OCI-LY7 (cell line): ENCODE measurements at regions not wholly inside any gene's neighbourhood (a gene's known extent, or its start where the extent isn't known, plus 50 kb on each side); places are given as distances from the start of the nearest gene placed in this dataset.

Experiments
- BruUV-seq: library from RNA; stranded (reverse); fragments of 400-500 nt; replicated peaks from 2 replicates; lab custom pipeline; 2021; lab: Mats Ljungman, UMichigan
- CTCF ChIA-PET: fragments of 300-600 bp; sonication (Branson Sonifier 250); formaldehyde crosslinking; loops from one replicate; lab custom pipeline; 2022; ENCODE audit warnings: antibody characterized with exemption; ENCODE audit not compliant: unreplicated experiment; lab: Charles Lee
- POLR2A ChIA-PET: fragments of 300-600 bp; sonication (Branson Sonifier 250); formaldehyde crosslinking; loops from one replicate; lab custom pipeline; 2022; ENCODE audit warnings: antibody characterized with exemption; lab: Charles Lee
- DNase-seq: peaks from one replicate; pipeline ENCODE4 v3.0.0-alpha.2; 2015; ENCODE audit warnings: low spot score
- H2AFZ ChIP-seq: fragments of 200-600 bp; sonication (generic), shearing (Covaris generic); 2 replicates; pipeline ENCODE4 v1.6.1; 2014; ENCODE audit warnings: mild to moderate bottlenecking, antibody characterized with exemption, low read length, moderate library complexity
- H3K27ac ChIP-seq: fragments of 200-600 bp; sonication (generic); 2 replicates; pipeline ENCODE4 v1.5.1; 2014; ENCODE audit warnings: mixed run types, low read depth, mild to moderate bottlenecking, moderate library complexity, low read length, inconsistent platforms; ENCODE audit not compliant: poor library complexity, severe bottlenecking
- H3K36me3 ChIP-seq: fragments of 200-600 bp; sonication (generic); 2 replicates; pipeline ENCODE4 v1.6.1; 2014; ENCODE audit warnings: mild to moderate bottlenecking, antibody characterized with exemption, low read length, moderate library complexity, mixed read lengths; ENCODE audit not compliant: insufficient read depth
- H3K4me1 ChIP-seq: fragments of 200-600 bp; sonication (generic); 2 replicates; pipeline ENCODE4 v1.5.1; 2014; ENCODE audit warnings: mild to moderate bottlenecking, low read length; ENCODE audit not compliant: insufficient read depth, poor library complexity, severe bottlenecking
- H3K4me2 ChIP-seq: fragments of 200-600 bp; sonication (generic); 2 replicates; pipeline ENCODE4 v1.6.1; 2014; ENCODE audit warnings: mild to moderate bottlenecking, low read length
- H3K4me3 ChIP-seq: fragments of 200-600 bp; sonication (generic); 2 replicates; pipeline ENCODE4 v1.5.1; 2014; ENCODE audit warnings: mild to moderate bottlenecking, low read depth, low read length; ENCODE audit not compliant: poor library complexity, severe bottlenecking
- H3K79me2 ChIP-seq: fragments of 200-600 bp; sonication (generic); 2 replicates; pipeline ENCODE4 v1.6.1; 2016; ENCODE audit warnings: low read depth, mild to moderate bottlenecking, low read length, moderate library complexity, mixed read lengths; ENCODE audit not compliant: insufficient read depth
- H3K9me2 ChIP-seq: fragments of 200-600 bp; sonication (generic); 2 replicates; pipeline ENCODE4 v1.6.1; 2016; ENCODE audit warnings: mild to moderate bottlenecking, low read length, mixed read lengths; ENCODE audit not compliant: insufficient read depth
- H3K9me3 ChIP-seq: fragments of 200-600 bp; sonication (generic); 2 replicates; pipeline ENCODE4 v1.6.1; 2014; ENCODE audit warnings: mild to moderate bottlenecking, mixed run types, low read length, mixed read lengths
- H4K20me1 ChIP-seq: fragments of 200-600 bp; sonication (generic); 2 replicates; pipeline ENCODE4 v1.6.1; 2014; ENCODE audit warnings: mild to moderate bottlenecking, antibody characterized with exemption, low read length, moderate library complexity, mixed read lengths; ENCODE audit not compliant: insufficient read depth
- EZH2phosphoT487 ChIP-seq: fragments of 200-600 bp; sonication (generic); IDR thresholded peaks from 2 replicates; pipeline ENCODE4 v1.6.1; 2018; ENCODE audit warnings: low read depth, borderline replicate concordance, mild to moderate bottlenecking, mixed run types, antibody characterized with exemption, low read length, moderate library complexity, mixed read lengths
- intact Hi-C: fragments of 100-400 bp; cut with micrococcal nuclease; formaldehyde crosslinking; loops from one replicate; pipeline ENCODE4 v1.10.0; 2022; ENCODE audit not compliant: unreplicated experiment
- TF ChIP-seq, protein P1 (sequence below): fragments of 200-600 bp; sonication (generic); conservative IDR thresholded peaks from 2 replicates; pipeline ENCODE4 v1.5.1; 2014; ENCODE audit warnings: mild to moderate bottlenecking, antibody characterized with exemption, low read length, moderate library complexity, mixed read lengths

DNA sequence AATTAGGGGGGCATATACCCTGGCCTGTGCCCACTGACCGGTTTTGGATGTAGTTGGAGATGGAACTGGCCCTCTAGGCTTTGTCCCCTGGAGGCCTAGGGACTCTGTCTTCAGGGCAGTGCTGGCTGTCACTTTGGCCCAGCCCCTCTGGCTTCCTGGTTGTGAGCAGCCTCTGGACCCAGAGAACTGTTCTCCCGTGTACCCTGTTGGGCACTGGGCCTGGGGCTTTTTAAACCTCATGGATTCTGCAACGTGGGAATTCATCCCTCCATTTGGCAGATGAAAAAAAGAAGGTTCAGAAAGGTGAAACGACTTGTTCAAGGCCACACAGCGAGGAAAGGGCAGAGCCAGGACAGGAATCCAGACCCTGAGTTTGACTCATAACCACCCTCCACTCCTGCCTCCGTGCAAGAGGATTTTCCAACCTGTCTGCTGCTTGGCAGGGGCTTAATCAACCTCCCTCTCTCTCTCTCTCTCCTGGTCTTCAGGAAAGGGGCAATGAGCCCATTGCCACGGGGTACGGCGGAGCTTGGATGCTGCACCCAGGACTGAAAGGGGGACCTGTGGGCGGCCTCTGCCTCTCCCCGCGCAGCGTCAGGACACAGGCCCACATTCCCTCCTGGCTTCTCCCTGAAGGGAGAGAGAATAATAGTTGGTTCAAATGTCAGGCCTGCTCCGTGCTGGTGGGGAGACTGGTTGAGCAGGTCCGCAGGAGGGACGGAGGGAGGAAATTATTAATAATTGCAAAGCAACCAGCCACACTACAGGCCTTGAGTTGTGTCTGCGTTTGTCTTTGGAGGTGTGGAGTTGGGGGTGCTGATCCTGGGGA lies 56.0 kb downstream of the CEBPB start:
- BruUV-seq, result no TSS peak
- Histone ChIP-seq H2AFZ (no peak overlapping the region), H3K4me1 (no peaks in the 10 kb centered on the region), H3K9me2 (no peaks in the 10 kb centered on the region), H3K9me3 (no peaks in the 10 kb centered on the region), H3K4me3 (no peak overlapping the region), H3K79me2 (no peaks in the 10 kb centered on the region), H4K20me1 (no peaks in the 10 kb centered on the region), H3K27ac (no peak overlapping the region), H3K36me3 (no peaks in the 10 kb centered on the region), H3K4me2 (no peak overlapping the region)
- intact Hi-C loops, result no loop called here
- CTCF ChIA-PET, result no interaction called here
- POLR2A ChIA-PET, result no interaction called here
- TF ChIP-seq, protein P1, sequence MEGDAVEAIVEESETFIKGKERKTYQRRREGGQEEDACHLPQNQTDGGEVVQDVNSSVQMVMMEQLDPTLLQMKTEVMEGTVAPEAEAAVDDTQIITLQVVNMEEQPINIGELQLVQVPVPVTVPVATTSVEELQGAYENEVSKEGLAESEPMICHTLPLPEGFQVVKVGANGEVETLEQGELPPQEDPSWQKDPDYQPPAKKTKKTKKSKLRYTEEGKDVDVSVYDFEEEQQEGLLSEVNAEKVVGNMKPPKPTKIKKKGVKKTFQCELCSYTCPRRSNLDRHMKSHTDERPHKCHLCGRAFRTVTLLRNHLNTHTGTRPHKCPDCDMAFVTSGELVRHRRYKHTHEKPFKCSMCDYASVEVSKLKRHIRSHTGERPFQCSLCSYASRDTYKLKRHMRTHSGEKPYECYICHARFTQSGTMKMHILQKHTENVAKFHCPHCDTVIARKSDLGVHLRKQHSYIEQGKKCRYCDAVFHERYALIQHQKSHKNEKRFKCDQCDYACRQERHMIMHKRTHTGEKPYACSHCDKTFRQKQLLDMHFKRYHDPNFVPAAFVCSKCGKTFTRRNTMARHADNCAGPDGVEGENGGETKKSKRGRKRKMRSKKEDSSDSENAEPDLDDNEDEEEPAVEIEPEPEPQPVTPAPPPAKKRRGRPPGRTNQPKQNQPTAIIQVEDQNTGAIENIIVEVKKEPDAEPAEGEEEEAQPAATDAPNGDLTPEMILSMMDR, result no peak
- no peak for TF ChIP-seq EZH2phosphoT487
- no peak for DNase-seq

DNA sequence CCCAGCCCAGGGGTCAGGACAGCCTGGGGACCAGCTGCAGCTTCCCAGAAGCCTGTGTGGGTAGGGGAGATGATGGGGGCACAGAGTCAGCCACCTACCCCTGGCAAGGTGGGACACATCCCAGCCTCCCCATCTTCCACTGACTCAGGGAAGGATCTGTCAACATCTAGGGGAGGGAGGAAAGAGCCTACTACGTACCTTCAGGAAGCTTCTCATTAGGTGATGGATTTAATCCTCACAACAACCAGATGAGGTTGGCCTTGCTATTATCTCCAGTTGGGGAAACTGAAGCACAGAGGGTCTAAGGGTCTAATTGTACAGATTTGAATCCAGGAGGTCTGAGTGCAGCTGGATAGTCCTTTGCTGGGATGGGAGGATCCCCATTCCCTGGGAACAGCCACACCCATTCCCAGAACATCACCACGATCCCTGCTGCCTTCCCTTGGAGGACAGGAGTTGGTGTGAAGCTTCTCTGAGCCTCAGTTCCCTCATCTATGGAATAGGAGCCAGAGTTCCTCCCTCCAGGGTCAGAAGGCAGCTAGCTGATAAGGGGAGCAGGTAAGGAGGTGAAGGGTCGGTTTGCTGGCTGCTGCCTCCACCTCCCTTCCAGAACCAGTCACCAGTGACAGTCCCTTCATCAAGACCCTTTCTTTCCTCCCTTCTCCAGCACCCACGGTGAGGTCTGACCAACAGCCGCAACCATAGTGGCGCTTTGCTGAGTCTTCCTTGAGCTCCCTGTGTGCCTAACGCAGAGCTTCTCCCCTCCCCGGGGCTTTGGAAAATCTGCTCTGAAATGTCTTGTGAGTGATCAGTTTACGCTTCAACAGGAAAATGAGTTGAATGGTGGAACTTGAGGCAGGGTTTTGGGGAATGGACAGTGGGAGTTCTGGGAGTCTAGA lies 56.8 kb downstream of the CEBPB start:
- BruUV-seq, result no TSS peak

More for the DNA sequence above, 56.8 kb downstream of the CEBPB start:
- H3K9me2 ChIP-seq, result no peaks in the 10 kb centered on the region
- H3K4me3 ChIP-seq, result no peak overlapping the region
- no peak for TF ChIP-seq EZH2phosphoT487
- TF ChIP-seq, protein P1, result no peak
- H3K4me2 ChIP-seq, result no peak overlapping the region
- no peaks in the 10 kb centered on the region for H3K79me2 ChIP-seq
- ChIA-PET CTCF (no interaction called here), POLR2A (no interaction called here)
- H2AFZ ChIP-seq, result no peak overlapping the region
- H3K27ac ChIP-seq, result no peak overlapping the region
- H3K4me1 ChIP-seq, result no peaks in the 10 kb centered on the region
- no peak for DNase-seq
- H3K36me3 ChIP-seq, result no peaks in the 10 kb centered on the region
- intact Hi-C loops, result no loop called here
- no peaks in the 10 kb centered on the region for H4K20me1 ChIP-seq
- no peaks in the 10 kb centered on the region for H3K9me3 ChIP-seq
